ENCODE measurements at regions not wholly inside any gene's neighbourhood (a gene's known extent, or its start where the extent isn't known, plus 50 kb on each side); places are given as distances from the start of the nearest gene placed in this dataset.

DNA sequence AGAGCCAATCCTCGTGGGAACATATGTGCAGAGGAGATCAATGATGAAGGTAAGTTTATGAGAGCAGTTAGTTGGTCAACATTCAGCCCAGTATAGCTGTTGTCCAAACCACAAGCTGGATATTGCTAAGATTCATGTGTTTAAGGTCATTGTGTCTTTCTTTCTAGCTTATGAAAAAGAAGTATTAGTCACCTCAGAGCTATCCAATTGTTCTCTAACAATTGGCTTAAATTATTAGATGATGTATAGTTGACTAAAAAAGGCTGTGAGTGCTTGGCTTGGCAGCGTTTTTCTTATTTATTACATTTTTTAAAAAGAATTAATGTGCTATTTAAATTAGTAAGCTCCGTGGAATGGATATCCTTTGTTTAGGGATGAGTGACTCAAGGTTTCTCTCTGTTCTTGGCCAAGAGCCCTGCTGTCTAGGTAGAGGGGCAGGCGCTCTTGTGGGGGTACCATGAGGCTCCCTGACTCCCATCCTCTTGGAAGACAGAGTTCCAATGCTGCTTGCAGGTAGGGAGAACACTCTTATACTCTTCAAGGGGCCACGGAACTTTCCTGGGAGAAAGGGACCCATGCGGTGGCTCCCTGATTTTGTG, 487.4 kb downstream of the IRX1 start:
- DNase-seq: no peak

DNA sequence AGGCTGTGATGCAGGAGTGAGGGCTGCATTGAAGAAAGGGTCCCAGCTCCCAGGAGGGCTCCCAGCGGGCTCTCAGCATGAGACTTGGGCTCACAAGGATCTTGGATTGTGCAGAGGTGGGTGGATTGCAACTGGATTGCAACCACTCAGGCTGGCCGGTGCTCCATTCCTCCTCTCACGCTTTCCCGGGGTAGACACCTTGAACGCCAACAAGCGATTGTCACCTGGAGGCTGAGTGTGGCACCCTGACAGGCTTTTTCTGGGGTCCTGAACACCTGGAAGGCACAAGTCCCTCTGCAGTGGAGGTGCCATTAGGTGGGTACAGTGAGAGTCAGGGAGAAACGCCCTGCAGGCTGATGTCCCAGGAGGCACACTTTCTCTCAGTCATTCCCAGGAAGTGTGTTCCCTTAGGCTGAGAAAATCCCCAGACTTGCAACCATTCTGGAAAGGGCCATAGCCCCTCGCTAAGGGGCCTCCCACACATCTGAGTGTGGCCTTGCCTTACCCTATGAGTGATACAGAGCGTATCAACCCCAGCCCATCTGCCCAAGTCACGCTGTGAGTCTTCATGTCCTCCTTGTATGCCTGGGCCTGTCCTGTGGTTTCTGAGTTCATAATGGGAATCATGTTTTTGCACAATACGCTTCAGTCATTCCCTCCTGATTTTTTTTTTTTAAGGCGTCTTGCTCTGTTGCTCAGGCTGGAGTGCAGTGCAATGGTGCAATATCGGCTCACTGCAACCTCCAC, 488.1 kb downstream of the IRX1 start:
- no peak for DNase-seq

DNA sequence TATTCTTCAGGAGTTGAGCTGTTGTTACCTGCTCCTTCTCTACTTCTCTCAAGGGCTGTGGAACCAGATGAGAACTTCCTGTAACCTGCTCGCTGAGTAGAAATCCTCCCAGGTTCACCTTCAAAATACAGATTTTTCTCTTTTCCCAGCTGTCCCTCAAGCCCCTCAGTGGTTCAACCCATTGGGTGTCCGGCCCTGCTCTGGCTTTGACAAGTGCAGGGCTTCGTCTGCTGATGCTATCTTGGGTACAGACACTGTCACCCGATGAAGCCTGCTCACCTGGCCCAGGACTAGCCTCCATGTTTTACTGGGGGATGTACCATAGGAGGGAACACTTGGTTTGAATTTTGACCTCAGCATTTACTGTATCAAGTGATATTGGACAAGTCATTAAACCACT, 490.4 kb downstream of the IRX1 start:
- no peak for DNase-seq

DNA sequence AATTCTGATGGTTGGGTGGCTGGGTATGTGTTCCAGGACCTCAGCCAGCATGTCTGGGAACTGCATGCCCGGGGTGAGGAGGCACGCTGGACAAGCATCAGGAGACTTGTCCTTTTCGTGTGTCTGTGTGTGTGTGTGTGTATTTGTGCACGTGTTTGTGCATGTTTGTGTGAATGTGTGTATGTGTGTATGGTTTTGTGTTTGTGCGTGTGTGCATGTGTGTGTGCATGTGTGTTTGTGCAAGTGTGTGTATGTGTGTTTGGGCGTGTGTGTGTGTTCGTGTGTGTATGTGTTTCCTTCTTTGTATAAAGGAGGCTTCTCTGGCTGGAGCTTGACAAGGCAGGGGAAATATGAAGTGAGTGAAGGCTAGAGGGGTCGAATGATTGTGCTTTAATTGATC, 491.5 kb downstream of the IRX1 start:
- no peak for DNase-seq

DNA sequence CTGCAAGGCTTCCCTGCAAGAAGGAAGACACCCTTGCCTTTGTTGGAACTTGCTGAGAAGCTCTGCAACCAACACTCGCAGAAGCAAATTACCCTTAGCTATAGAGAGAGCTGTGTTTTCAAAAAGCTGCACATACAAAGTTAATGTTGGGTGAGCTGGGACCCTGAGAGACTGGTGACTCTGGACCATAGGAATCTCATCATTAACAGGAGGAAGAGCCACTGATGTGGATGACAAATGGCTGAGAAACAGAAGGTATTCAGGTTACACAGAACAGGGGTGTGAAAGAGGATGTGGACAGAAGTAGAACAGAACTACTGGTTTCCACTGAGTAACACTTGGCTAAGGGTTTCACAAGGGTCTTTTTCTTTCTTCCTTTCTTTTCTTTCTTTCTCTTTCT, 493.5 kb downstream of the IRX1 start:
- DNase-seq: no peak

DNA sequence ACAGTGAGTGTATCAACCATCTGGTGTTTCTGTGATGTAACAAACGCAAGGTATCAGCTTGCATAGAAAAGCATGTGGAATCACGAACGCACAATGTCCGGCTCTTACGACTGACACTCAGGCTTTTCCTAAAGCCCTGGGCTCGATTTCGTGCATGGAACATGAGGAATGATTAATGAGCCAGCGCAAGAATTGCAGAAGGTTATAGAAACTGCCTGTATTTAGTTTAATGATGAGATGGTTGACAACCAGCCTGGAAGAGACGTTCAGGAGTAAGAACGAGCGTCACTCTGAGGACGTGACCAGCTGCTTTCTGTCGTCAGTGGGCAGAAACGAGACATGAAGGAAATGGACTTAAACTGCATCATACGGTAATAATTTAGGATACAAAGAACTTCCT, 497.6 kb downstream of the IRX1 start:
- DNase-seq: no peak

DNA sequence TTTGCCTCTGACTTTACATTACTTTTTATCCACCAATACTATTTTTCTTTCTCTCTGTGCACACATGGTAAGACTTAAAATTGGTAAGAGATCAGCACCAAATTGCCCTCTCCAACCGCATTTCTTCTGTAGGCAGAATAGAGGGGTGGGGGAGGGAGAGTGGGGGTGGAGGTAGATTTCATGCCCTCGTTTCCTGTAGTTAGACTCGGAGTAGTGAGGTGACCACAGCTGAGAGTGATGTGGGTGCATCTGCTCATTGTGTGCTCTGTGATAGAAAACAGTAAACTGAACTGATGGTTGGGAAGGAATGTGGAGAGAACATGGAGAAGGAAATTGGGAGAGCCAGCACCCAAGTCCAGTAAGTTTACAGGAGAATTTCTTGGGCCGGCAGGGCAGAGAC, 498.3 kb downstream of the IRX1 start:
- no peak for DNase-seq

DNA sequence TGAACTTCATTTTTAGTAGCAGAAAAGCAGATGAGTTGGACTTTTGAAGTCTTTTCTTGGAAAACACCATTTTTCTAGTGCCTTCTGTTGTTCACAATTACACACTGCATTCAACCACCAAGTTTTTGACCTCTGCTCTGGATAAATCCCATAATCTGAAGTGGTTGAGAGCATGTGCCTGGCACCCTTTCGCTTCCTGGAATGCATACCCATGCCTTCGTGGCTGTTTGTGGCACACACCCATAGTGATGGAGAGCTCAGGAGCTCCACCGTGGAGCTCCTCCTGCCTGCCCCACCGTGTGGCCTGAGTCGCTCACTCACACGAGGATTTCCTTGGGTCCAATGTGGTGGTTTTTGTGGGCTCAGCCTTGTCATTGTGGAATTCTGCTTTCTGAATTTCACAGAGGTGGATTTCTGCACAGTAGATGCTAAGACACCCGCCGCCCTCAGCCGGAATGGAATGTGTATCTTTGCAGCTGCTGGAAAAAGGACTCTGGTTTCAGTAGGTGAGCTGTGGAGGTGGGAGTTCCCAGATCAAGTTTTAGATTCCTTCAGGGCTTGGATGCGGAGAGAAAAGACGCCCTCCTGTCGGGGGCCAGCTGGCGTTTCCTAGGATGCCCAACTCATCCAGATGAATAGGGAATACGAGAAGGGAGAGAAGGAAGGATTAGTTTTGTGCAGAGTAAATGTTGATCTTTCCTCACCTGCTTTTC, 500.4 kb downstream of the IRX1 start:
- DNase-seq: no peak

DNA sequence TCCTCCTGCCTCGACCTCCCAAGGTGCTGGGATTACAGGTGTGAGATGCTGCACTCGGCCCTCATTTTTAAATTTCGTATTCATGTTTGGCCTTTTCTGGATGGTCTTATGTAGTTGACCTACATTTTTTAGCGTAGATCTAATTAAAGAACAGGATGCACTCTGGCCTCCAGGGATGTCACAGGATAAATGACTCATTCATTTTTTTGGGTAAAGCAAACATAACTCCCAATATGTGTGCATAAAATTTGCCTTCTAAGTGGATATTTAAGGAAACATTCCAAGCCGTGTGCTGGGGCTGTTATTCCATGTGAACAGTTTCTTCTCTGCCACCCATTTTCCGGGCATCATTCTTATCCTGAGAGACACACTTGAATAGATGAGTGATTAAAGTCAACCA, 501.6 kb downstream of the IRX1 start:
- no peak for DNase-seq

DNA sequence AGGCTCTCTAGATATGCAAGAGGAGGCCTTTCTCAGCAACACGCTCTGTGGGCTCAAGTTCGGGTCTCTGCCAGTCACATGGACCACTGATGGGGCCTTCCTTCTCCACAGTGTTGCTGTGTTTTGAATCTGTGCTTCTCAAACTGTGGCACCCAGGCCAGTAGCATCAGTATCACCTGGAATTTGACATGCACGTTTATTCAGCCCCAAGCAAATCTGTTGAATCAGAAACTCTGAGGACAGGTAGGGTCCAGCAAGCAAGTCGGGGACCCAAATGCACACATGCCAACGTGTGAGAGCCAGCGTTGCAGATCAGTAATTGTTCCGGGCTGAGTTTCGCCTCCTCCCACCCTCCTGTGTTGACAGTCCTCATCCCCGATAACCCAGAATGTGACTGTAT, 502.6 kb downstream of the IRX1 start:
- DNase-seq: no peak

DNA sequence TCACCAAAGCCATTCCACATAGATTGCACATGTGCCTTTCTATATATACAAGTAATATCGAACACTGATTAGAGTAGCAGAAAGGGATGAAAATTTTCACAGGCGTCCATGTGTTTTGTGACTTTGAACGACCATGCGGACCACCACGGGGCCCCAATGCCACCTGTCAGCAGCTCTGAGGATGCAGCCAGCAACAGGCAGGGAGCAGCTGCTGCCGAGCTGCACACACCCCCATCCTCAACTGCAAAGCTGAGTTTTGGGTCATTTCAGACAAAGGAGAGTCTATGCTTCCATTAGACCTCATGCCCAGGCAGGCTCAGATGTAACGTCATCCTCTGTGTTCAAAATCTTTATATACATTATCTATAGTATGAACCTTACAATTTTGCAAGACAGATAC, 503.8 kb downstream of the IRX1 start:
- DNase-seq: no peak

DNA sequence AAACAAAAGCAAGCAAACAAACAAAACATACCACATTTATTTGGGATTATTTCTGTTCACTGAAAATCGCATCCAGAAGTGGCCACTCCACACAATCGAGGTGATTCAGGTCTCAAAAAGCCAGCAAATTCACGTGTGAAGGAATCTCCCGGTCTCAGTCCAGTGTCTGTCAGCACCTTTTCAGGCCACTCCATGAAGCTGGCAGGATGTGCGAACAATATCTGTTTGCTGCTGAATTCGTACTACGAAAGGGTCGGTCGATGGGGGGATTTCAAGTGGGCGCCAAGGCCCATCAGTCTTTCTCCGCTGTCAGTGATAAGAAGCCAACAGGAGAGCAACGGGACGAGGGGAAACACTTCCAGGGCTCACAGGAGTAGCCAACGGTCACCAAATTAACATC, 505.1 kb downstream of the IRX1 start:
- no peak for DNase-seq

DNA sequence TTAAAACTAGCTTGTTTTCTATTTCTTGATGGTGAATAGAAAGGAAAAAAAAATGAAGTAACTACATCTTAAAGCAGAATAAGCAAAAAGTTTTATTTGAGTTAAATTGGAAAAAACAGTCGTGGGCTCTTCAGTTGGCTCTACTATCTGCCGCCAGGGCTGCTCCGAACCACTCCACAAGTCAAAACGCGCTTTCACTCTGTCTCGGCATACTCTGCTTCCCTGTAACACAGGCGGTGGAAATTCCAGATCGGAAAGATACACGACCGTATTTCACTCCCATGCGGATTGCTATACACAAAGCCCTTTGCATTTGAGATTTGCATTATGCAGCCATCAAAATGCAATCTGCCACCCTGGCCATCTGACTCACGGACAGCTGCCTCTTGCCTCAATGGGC, 505.6 kb downstream of the IRX1 start:
- no peak for DNase-seq

DNA sequence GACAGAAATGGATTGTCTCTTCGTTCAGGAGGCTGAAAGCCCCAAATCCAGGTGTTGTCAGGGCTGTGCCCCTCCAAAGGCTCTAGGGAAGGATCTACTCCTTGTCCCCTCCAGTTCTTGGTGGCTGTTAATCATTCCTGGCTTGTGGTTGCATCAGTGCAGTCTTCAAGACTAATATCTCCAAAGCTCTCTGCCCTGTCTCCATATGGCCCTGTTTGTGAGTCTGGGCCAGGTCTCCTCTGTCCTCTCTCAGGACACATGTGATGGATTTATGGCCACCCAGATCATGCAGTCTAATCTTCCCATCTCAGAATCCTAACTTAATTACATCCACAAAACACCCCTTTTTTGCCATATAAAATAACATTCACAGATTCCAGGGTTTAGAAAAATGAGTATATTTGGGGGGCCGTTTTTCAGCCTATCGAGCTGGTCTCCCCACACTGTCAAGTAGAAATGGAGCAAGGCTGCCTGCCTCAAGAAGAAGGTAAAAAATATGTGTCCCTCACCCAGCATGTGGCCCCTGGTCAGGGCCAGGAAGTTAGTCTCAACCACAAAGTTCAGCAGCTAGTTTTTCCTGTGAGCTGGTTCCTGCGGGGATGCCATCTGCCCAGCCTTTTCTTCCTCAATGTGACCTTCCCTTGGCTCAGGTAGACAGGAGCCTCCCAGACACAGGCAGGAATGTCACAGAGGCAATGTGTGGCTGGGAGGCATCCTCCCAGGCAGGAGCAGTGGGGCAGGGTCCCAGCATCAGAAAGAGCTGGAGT, 509.4 kb downstream of the IRX1 start:
- DNase-seq: no peak

DNA sequence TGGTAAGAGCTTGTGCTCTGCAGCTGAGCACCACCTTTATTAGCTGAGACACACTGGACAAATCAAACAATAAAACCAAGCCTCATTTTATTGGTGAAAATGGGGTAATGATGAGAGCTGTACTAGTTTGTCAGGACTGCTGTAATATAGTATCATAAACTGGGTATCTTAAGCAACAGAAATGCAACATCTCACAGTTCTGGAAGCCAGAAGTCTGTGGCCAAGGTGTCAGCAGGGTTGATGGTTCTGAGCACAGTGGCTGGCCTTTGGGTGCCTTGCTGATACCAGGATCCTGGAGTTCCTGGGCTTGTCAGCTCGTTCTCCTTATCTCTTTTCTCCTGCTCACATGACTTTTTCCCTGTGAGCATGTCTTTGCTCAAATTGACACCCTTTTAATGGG, 513.1 kb downstream of the IRX1 start:
- DNase-seq: no peak

DNA sequence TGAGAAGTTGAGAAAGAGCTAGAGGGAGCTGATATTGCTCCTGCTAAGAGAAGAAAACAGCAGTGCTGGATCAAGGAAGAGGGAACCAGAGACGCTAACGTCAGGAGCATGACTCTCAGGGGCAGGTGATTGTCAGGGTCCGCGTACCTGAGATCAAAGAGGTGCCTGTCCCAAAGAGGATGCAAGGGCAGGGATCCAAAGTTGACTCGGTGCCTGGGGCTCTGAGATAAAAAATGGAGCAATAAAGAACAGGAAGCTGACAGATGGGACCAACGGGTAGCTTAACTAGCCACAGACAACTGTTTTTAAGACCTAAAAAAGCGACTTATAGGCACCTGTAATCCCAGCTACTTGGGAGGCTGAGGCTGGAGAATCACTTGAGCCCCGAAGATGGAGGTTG, 517.8 kb downstream of the IRX1 start:
- no peak for DNase-seq

DNA sequence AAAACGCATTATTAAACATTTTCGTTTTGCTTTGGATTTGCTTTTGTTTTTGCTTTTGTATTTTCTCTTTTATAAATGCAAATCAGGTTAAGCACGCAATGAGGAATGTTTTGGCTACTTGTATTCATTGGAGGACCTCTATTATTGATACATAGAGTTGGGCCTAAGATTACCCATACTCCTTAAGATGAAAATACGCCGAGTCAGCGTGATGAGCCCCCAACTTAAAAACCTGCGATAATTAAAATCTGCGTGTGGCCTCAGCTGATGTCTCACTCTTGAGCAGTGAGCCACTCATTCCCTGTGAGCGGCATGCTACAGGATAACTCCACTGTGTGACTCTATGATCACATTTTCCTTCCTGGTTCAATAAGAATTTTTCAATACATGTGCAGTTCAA, 518.3 kb downstream of the IRX1 start:
- DNase-seq: no peak

DNA sequence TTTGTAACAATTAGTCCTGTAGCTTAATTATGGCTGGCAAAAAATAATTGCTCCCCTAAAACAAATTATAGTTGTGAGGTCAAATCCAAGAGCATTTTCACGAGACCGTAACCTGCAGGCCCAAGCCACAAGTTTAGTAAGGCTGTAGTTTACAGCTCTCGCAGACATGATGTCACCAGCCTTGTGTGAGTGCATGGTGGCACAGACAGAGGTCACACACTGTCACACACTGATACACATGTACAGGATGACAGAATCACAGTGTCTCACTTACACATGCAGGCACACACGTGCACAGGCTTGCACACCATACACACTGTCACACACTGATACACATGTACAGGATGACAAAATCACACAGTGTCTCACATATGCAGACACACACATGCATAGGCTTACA, 518.8 kb downstream of the IRX1 start:
- no peak for DNase-seq

DNA sequence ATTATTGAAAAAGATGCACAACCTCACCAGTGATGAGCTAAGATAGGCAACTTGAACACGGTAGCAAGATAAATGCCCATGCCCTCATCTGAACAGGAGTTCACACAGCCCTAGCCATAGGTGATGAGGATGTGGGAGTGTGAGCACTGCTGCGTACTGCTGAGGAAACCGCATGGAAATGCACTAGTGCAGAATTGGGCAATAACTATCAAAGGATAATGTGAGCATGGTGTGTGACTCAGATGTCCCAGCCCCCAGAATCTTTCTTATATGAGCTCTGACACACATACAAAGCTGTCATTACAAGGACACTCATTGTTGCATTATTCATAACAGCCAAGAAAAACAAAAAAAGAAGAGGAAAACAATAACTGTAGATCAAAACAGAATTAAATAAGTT, 521.2 kb downstream of the IRX1 start:
- no peak for DNase-seq

DNA sequence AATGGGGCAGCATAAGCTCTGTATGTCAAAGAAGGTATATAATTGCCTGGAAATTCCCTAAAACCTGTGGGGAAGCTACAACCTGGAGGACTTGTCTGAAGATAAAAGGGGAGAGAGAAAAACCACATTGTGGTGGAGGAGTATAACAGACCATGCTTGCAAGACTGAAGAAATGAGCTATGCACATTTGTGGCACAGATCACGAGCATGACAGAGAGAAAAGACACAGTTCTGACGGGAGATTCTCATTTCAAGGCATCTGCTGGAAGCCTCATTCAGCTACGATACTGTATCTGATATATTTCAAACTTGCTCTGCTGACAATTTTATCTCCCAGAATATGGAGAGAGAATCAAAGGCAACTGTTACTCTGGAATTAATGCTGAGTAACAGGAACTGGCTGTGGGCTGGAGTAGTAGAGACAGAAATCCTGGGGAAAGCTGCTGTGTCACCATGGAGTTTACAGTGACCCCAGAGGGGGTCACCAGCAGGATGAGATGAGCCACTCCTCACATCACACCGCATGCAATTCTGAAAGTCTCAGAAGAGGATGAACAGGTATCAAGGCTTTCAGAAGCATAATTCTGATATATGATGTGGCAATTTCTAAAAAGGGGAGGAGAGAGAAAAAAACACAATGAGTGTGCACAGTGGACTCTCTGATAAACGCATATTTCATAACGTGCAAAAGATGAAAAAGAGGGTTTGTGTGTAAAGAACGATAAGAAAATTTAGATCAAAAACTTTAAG, 528.8 kb downstream of the IRX1 start:
- no peak for DNase-seq

DNA sequence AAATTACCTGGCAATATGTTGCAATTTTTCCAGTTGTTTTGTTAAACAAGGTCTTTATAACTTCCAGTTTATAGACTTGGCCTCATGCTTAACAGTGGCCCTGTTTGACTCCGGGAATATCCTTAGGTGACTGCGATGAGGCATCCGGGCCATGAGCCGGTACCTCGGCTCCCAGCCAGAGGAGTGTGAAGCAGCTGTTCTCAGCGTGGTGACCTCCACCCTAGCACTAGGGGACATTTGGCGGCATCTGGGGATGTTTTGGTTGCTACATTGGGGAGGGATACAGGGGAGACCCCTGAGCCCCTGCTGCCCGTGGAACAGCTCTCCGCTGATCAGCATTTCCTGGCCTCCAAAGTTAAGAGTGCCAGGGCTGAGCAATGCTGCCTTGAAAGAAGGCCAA, 533.4 kb downstream of the IRX1 start:
- no peak for DNase-seq

DNA sequence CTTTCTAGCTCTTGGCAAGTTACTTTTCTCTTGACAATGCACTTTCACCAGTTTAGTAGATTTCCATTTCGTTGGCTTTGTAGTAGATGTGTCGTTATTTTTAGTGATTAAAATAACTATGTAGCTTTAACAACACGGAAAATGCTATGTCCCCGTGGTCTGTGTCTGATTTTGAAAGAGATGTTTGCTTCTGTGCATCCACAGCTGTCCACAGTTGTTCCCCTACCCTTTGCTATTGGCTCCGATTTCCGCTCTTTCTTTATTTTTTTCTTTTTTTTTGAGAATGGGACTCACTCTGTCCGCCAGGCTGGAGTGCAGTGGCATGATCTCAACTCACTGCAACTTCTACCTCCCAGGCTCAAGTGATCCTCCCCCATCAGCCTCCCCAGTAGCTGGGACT, 533.9 kb downstream of the IRX1 start:
- DNase-seq: no peak

DNA sequence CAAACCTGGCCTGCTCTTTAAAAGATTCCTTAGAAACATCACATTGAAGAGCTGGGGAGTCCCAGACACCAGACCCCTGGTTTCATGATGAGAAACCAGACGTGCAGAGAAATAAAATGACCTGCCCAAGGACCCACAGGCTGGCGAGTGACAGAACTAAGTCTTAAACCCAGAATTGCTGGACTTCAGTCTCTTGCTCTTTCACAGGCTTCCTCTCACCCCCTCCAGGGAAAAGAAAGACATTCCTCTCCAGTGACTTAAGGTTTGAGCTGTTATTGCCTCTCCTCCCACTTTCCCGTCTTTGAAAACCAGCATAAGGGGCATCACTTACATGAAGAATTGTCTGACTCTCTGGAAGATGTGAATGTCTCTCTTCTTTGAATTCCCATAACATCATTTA, 535.2 kb downstream of the IRX1 start:
- DNase-seq: no peak
